ENCODE measurements at regions not wholly inside any gene's neighbourhood (a gene's known extent, or its start where the extent isn't known, plus 50 kb on each side); places are given as distances from the start of the nearest gene placed in this dataset.

DNA sequence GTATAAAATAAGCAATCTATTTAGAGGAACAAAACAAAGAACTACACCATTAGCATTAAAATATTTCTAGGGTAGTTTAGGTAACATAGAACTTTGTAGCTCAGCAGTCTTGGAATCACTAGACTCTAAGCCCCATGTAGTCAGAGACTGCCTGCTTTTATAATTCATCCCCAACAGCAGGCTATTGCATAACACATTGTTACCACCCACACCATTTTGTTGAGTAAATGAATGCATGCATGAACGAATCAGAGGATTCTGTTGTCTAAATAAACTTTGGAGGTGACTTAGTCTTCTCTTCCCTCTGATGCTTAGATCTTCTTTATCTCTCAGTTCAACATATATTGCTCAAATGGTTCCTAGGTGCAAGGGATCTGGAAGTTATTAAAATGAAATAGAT lies 167.6 kb upstream of the TNP1 start:
- ATAC-seq (replicated peaks in 1 of 4) (no peak), DNase-seq (no peak)
- Histone ChIP-seq H3K4me3 (ENCODE audit: control insufficient read depth in 1 of 2, extremely low read depth in 1 of 2, low read length in 1 of 2) (no peak overlapping the region), H3K36me3 (ENCODE audit: control insufficient read depth in 2 of 2, extremely low read depth in 1 of 2, insufficient read depth in 1 of 2, low read length in 1 of 2) (no peaks in the 10 kb centered on the region), H3K27me3 (replicated peaks in 1 of 2; ENCODE audit: control insufficient read depth in 2 of 2, extremely low read depth in 1 of 2, insufficient read depth in 2 of 2, low read length in 1 of 2) (no peaks in the 10 kb centered on the region), H3K4me1 (ENCODE audit: control insufficient read depth in 1 of 2, extremely low read depth in 1 of 2, insufficient read depth in 2 of 2, low read length in 2 of 2) (no peaks in the 10 kb centered on the region), H3K27ac (ENCODE audit: low read length) (no peak overlapping the region), H3K9me3 (no peaks in the 10 kb centered on the region)
- H3K4me1 Mint-ChIP-seq = no peaks in the 10 kb centered on the region
- H3K4me3 Mint-ChIP-seq = no peak overlapping the region
- POLR2A ChIA-PET = no interaction called here
- H3K27ac Mint-ChIP-seq = no peak overlapping the region
- WGBS (ENCODE audit: insufficient coverage) = no CpG with 5 or more reads among the region's 1 CpG
- peaks cover 8 to 21% of the 10 kb centered on the region in 2 donors for H3K27me3 Mint-ChIP-seq
- H3K36me3 Mint-ChIP-seq = no peaks in the 10 kb centered on the region
- peaks cover 0 to 4% (median 3%) of the 10 kb centered on the region in 3 donors for H3K9me3 Mint-ChIP-seq
- CTCF ChIA-PET = no interaction called here

DNA sequence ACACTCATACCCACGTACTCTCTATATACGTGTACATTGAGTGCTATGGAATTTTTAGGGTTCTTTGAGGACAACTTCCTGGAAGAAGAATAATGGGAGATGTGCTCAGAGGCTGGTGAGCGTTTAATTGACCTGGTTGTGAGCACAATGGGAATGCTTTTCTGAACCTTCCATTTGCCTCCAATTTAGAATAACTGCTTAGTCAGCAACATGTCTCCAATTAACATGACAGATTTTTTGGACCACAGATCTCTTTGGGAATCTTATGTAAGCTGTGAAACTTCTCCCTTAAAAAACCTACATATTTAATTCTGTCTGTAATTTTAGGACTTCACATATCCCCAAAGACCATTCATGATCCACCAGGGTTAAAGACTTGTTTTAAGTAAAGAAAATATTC lies 166.7 kb upstream of the TNP1 start:
- Histone ChIP-seq H3K4me3 (ENCODE audit: control insufficient read depth in 1 of 2, extremely low read depth in 1 of 2, low read length in 1 of 2) (no peak overlapping the region), H3K27me3 (replicated peaks in 1 of 2; ENCODE audit: control insufficient read depth in 2 of 2, extremely low read depth in 1 of 2, insufficient read depth in 2 of 2, low read length in 1 of 2) (no peaks in the 10 kb centered on the region), H3K36me3 (ENCODE audit: control insufficient read depth in 2 of 2, extremely low read depth in 1 of 2, insufficient read depth in 1 of 2, low read length in 1 of 2) (no peaks in the 10 kb centered on the region), H3K27ac (ENCODE audit: low read length) (no peak overlapping the region), H3K4me1 (ENCODE audit: control insufficient read depth in 1 of 2, extremely low read depth in 1 of 2, insufficient read depth in 2 of 2, low read length in 2 of 2) (no peaks in the 10 kb centered on the region), H3K9me3 (no peaks in the 10 kb centered on the region)
- Mint-ChIP-seq H3K27ac (no peak overlapping the region), H3K36me3 (no peaks in the 10 kb centered on the region), H3K9me3 (peaks cover 0 to 4% (median 3%) of the 10 kb centered on the region in 3 donors), H3K4me1 (no peaks in the 10 kb centered on the region), H3K27me3 (peaks cover 8 to 21% of the 10 kb centered on the region in 2 donors), H3K4me3 (no peak overlapping the region)
- POLR2A ChIA-PET = no interaction called here
- ATAC-seq (replicated peaks in 1 of 4) (no peak), DNase-seq (no peak)
- CTCF ChIA-PET = no interaction called here
- WGBS (ENCODE audit: insufficient coverage) = no CpG with 5 or more reads among the region's 3 CpGs

DNA sequence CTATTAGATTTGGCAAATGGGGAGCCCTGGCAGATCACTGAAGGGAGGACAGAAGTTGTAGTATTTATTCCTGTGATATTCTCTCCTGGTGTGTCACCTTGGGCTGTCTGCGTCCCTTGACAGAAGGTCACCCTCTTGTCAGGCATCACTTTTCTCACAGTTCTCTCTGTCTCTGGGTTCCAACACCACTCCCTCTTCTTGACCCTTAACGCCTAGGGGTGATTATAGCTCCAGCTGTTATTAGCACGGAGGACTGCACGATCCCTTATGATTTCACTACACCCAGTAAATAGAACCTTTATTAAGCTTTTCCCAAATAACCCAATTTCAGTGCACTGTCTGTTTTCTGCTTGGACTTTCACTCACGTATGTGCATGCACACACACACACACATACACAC lies 166.3 kb upstream of the TNP1 start:
- Histone ChIP-seq H3K36me3 (ENCODE audit: control insufficient read depth in 2 of 2, extremely low read depth in 1 of 2, insufficient read depth in 1 of 2, low read length in 1 of 2) (no peaks in the 10 kb centered on the region), H3K9me3 (no peaks in the 10 kb centered on the region), H3K27me3 (replicated peaks in 1 of 2; ENCODE audit: control insufficient read depth in 2 of 2, extremely low read depth in 1 of 2, insufficient read depth in 2 of 2, low read length in 1 of 2) (no peaks in the 10 kb centered on the region), H3K27ac (ENCODE audit: low read length) (no peak overlapping the region), H3K4me3 (ENCODE audit: control insufficient read depth in 1 of 2, extremely low read depth in 1 of 2, low read length in 1 of 2) (no peak overlapping the region), H3K4me1 (ENCODE audit: control insufficient read depth in 1 of 2, extremely low read depth in 1 of 2, insufficient read depth in 2 of 2, low read length in 2 of 2) (no peaks in the 10 kb centered on the region)
- no peaks in the 10 kb centered on the region for H3K36me3 Mint-ChIP-seq
- peaks cover 0 to 4% (median 3%) of the 10 kb centered on the region in 3 donors for H3K9me3 Mint-ChIP-seq
- no peak for DNase-seq
- no peaks in the 10 kb centered on the region for H3K4me1 Mint-ChIP-seq
- 84% methylated on average over 3 of the region's 5 CpGs for WGBS (ENCODE audit: insufficient coverage)
- no peak overlapping the region for H3K27ac Mint-ChIP-seq
- H3K4me3 Mint-ChIP-seq = no peak overlapping the region
- CTCF ChIA-PET = no interaction called here
- ATAC-seq (replicated peaks in 1 of 4) = no peak
- peaks cover 8 to 21% of the 10 kb centered on the region in 2 donors for H3K27me3 Mint-ChIP-seq
- POLR2A ChIA-PET = no interaction called here

DNA sequence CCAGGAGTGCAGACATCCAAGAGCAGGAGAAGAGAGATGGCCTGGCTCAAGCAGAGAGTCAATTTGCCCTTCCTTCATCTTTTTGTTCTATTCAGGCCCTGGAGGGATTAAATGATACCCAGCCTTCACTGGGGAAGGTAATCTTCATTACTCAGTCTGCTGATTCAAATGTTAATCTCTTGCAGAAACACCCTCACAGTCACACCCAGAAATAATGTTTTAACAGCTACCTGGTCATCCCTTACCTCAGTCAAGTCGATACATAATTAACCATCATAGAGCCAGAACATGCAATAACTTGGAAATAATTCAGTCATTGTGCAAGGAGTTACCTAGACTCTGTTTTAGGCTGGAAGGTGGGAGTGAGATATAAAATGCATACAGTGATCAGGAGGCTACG lies 163.7 kb upstream of the TNP1 start:
- Mint-ChIP-seq H3K9me3 (peaks cover 0 to 7% (median 3%) of the 10 kb centered on the region in 3 donors), H3K4me3 (no peak overlapping the region), H3K27me3 (peaks cover 4 to 6% of the 10 kb centered on the region in 2 donors), H3K27ac (no peak overlapping the region), H3K36me3 (no peaks in the 10 kb centered on the region), H3K4me1 (no peaks in the 10 kb centered on the region)
- WGBS (ENCODE audit: insufficient coverage) = no CpG with 5 or more reads among the region's 2 CpGs
- H3K27me3 ChIP-seq (replicated peaks in 1 of 2; ENCODE audit: control insufficient read depth in 2 of 2, extremely low read depth in 1 of 2, insufficient read depth in 2 of 2, low read length in 1 of 2) = no peaks in the 10 kb centered on the region
- CTCF ChIA-PET = no interaction called here
- no peak overlapping the region for H3K27ac ChIP-seq (ENCODE audit: low read length)
- H3K4me1 ChIP-seq (ENCODE audit: control insufficient read depth in 1 of 2, extremely low read depth in 1 of 2, insufficient read depth in 2 of 2, low read length in 2 of 2) = no peaks in the 10 kb centered on the region
- no peak for DNase-seq
- POLR2A ChIA-PET = no interaction called here
- ATAC-seq (replicated peaks in 1 of 4) = no peak
- H3K9me3 ChIP-seq = no peaks in the 10 kb centered on the region
- H3K4me3 ChIP-seq (ENCODE audit: control insufficient read depth in 1 of 2, extremely low read depth in 1 of 2, low read length in 1 of 2) = no peak overlapping the region
- no peaks in the 10 kb centered on the region for H3K36me3 ChIP-seq (ENCODE audit: control insufficient read depth in 2 of 2, extremely low read depth in 1 of 2, insufficient read depth in 1 of 2, low read length in 1 of 2)

DNA sequence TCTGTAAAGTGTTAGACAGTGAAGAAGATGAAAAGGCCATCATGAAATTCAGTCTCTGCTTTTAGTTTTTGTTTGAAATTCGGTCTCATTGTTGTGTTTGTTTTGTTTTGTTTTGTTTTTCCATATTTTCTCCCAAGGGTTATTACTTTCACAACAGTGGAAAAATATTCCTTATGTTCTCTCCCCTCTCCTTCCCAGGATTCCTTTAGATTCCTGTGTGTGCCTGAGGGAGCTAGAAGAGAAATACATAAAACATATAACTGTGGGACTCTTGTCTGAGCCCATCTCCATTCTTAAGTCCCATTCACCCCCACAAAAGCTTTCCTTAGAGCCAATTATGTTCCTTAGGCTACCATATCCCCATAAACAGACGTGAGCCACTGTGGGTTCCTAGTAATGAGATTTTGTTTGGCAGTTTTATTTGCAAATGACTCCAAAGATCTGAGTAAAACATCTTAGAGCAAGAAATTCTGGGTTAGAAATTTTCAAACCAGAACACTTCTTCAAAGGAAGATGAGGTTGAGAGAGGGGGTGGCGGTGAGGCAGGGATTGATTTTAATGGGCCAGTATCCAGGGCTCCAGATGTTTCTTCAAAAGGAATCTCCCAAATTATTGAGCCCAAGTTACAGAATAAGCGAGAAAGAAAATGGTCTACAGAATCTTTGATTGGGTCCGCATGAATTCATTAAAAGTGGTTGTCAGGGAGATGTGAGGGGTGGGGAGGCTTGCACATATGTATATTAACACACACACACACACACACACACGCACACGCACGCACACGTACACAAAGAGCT lies 157.8 kb upstream of the TNP1 start:
- no peaks in the 10 kb centered on the region for H3K36me3 Mint-ChIP-seq
- ChIA-PET CTCF (no interaction called here), POLR2A (no interaction called here)
- WGBS (ENCODE audit: insufficient coverage) = no CpG with 5 or more reads among the region's 9 CpGs
- Histone ChIP-seq H3K4me3 (ENCODE audit: control insufficient read depth in 1 of 2, extremely low read depth in 1 of 2, low read length in 1 of 2) (no peak overlapping the region), H3K4me1 (ENCODE audit: control insufficient read depth in 1 of 2, extremely low read depth in 1 of 2, insufficient read depth in 2 of 2, low read length in 2 of 2) (peaks cover 2 to 7% of the 10 kb centered on the region in 2 experiments), H3K27me3 (replicated peaks in 1 of 2; ENCODE audit: control insufficient read depth in 2 of 2, extremely low read depth in 1 of 2, insufficient read depth in 2 of 2, low read length in 1 of 2) (peaks cover 0 to 5% of the 10 kb centered on the region in 2 experiments), H3K36me3 (ENCODE audit: control insufficient read depth in 2 of 2, extremely low read depth in 1 of 2, insufficient read depth in 1 of 2, low read length in 1 of 2) (no peaks in the 10 kb centered on the region), H3K9me3 (no peaks in the 10 kb centered on the region), H3K27ac (ENCODE audit: low read length) (no peak overlapping the region)
- peaks cover 17 to 31% of the 10 kb centered on the region in 2 donors for H3K27me3 Mint-ChIP-seq
- no peak for DNase-seq
- H3K4me3 Mint-ChIP-seq = no peak overlapping the region
- peaks cover 0 to 16% (median 0%) of the 10 kb centered on the region in 3 donors for H3K4me1 Mint-ChIP-seq
- H3K9me3 Mint-ChIP-seq = peaks cover 0 to 3% (median 0%) of the 10 kb centered on the region in 3 donors
- no peak for ATAC-seq (replicated peaks in 1 of 4)
- no peak overlapping the region for H3K27ac Mint-ChIP-seq

DNA sequence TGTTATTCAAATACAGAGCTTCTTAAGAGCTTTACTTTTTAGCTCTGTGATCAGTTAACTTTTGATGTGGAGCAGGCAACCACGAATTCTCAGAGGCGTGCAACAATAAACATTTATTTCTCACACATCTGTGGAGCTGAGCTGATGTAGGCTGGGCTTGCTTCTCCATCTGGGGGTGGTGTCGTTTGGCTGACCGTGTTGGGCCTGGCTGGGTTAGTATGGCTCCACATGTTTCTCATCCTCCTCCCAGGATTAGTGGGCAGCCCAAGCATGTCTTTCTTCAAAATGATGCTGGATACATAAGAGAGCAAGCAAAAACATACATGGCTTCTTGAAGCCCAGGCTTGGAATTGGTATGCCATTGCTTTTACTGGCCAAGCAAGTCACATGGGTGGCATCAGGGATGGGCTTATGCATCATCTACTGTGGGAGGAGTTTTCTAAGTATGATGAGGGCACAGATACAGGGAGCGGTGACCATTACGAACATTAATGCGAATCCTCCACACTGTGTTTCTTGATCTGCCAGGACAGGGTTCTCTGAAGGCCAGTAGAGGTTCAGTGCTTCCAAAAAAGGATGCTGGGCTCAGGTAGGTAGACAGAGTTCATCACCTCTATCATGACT lies 157.0 kb upstream of the TNP1 start:
- Mint-ChIP-seq H3K36me3 (no peaks in the 10 kb centered on the region), H3K27me3 (peaks cover 17 to 33% of the 10 kb centered on the region in 2 donors)
- WGBS (ENCODE audit: insufficient coverage) = 96% methylated on average over 3 of the region's 7 CpGs

More for the DNA sequence above, 157.0 kb upstream of the TNP1 start:
- Histone ChIP-seq H3K9me3 (no peaks in the 10 kb centered on the region), H3K27me3 (replicated peaks in 1 of 2; ENCODE audit: control insufficient read depth in 2 of 2, extremely low read depth in 1 of 2, insufficient read depth in 2 of 2, low read length in 1 of 2) (peaks cover 0 to 5% of the 10 kb centered on the region in 2 experiments), H3K36me3 (ENCODE audit: control insufficient read depth in 2 of 2, extremely low read depth in 1 of 2, insufficient read depth in 1 of 2, low read length in 1 of 2) (no peaks in the 10 kb centered on the region), H3K4me1 (ENCODE audit: control insufficient read depth in 1 of 2, extremely low read depth in 1 of 2, insufficient read depth in 2 of 2, low read length in 2 of 2) (peaks cover 2 to 7% of the 10 kb centered on the region in 2 experiments), H3K4me3 (ENCODE audit: control insufficient read depth in 1 of 2, extremely low read depth in 1 of 2, low read length in 1 of 2) (no peak overlapping the region), H3K27ac (ENCODE audit: low read length) (no peak overlapping the region)
- ChIA-PET CTCF (interaction anchor here in 1 of 2 donors (0.7 kb wide), 1 partner anchor 67 kb away, joined by 3 read pairs; no protein-coding TSS in a partner anchor), POLR2A (no interaction called here)
- Mint-ChIP-seq H3K4me3 (no peak overlapping the region), H3K9me3 (peaks cover 0 to 3% (median 0%) of the 10 kb centered on the region in 3 donors), H3K27ac (no peak overlapping the region), H3K4me1 (peaks cover 0 to 16% (median 0%) of the 10 kb centered on the region in 3 donors)
- DNase-seq = no peak
- ATAC-seq (replicated peaks in 1 of 4) = no peak
